Panc1 (cell line): ENCODE measurements at regions not wholly inside any gene's neighbourhood (a gene's known extent, or its start where the extent isn't known, plus 50 kb on each side); places are given as distances from the start of the nearest gene placed in this dataset.

Source experiments
- ATAC-seq: fragments of 200-7000 bp; cut with Tn5 transposase; 2 replicates; pipeline ENCODE4 v1.9.1; 2020; ENCODE audit warnings: mild to moderate bottlenecking, moderate library complexity
- BruUV-seq: library from RNA; stranded (reverse); fragments of 400-500 nt; replicated peaks from 2 replicates; lab custom pipeline; 2021; lab: Mats Ljungman, UMichigan
- CTCF ChIA-PET: fragments of 300-600 bp; sonication (Branson Sonifier 250); formaldehyde crosslinking; loops from one replicate; lab custom pipeline; 2022; ENCODE audit warnings: antibody characterized with exemption; lab: Charles Lee
- POLR2A ChIA-PET: fragments of 300-600 bp; sonication (Branson Sonifier 250); formaldehyde crosslinking; loops from one replicate; lab custom pipeline; 2022; ENCODE audit warnings: antibody characterized with exemption; lab: Charles Lee
- DNase-seq: peaks from one replicate; pipeline ENCODE4 v3.0.0-alpha.2; 2010; ENCODE audit warnings: low read depth, low spot score
- H3K27ac ChIP-seq: 2 replicates; pipeline ENCODE4 v1.5.1; 2011; ENCODE audit warnings: mild to moderate bottlenecking, low read length, inconsistent platforms
- H3K27me3 ChIP-seq: fragments of 200-500 bp; sonication (Bioruptor generic); 2 replicates; pipeline ENCODE4 v1.6.0; 2014; ENCODE audit warnings: low read length, inconsistent platforms; ENCODE audit not compliant: control insufficient read depth, insufficient read depth
- H3K36me3 ChIP-seq: fragments of 200-500 bp; sonication (Bioruptor generic); 2 replicates; pipeline ENCODE4 v1.5.1; 2014; ENCODE audit warnings: inconsistent platforms, mild to moderate bottlenecking, low read length, moderate library complexity; ENCODE audit not compliant: control insufficient read depth, insufficient read depth
- H3K4me1 ChIP-seq: 2 replicates; pipeline ENCODE4 v1.5.1; 2011; ENCODE audit warnings: inconsistent platforms, mild to moderate bottlenecking, low read length, moderate library complexity; ENCODE audit not compliant: control insufficient read depth, insufficient read depth
- H3K4me3 ChIP-seq, 2 experiments: 2 replicates each; pipeline ENCODE4 v1.5.1; 2011 to 2012; ENCODE audit warnings: low read depth in 2 of 2, low read length in 2 of 2, mild to moderate bottlenecking in 2 of 2, inconsistent platforms in 1 of 2, moderate library complexity in 1 of 2
- H3K9me3 ChIP-seq: fragments of 200-500 bp; sonication (Bioruptor generic); 2 replicates; pipeline ENCODE4 v1.5.1; 2014; ENCODE audit warnings: low read depth, mild to moderate bottlenecking, inconsistent platforms, low read length, moderate library complexity; ENCODE audit not compliant: control insufficient read depth, insufficient read depth
- POLR2AphosphoS5 ChIP-seq: IDR thresholded peaks from 2 replicates; pipeline ENCODE4 v1.6.1; 2012; ENCODE audit warnings: mild to moderate bottlenecking, low read depth, low read length, moderate library complexity
- SIN3A ChIP-seq: IDR thresholded peaks from 2 replicates; pipeline ENCODE4 v1.6.1; 2012; ENCODE audit warnings: low read depth, mild to moderate bottlenecking, low read length, moderate library complexity, borderline replicate concordance; ENCODE audit not compliant: insufficient read depth
- TCF7L2 ChIP-seq: IDR thresholded peaks from 2 replicates; pipeline ENCODE4 v1.6.1; 2011; ENCODE audit warnings: mild to moderate bottlenecking, low read depth, low read length, inconsistent platforms
- in situ Hi-C: cut with HindIII; loops from 2 replicates; pipeline ENCODE4 v1.10.0; 2016; ENCODE audit warnings: low sequenced_read_pairs, low pct_unique_long_range_greater_than_20kb
- intact Hi-C: fragments of 100-400 bp; cut with micrococcal nuclease; formaldehyde crosslinking; loops from one replicate; pipeline ENCODE4 v1.10.0; 2022; ENCODE audit not compliant: unreplicated experiment
- TF ChIP-seq, protein P1 (sequence below), 2 experiments: IDR thresholded peaks; 2 replicates each; pipeline ENCODE4 v1.6.1; 2011 to 2012; ENCODE audit warnings: low read depth in 2 of 2, control low read depth in 1 of 2, low read length in 1 of 2, mild to moderate bottlenecking in 1 of 2, moderate library complexity in 1 of 2; ENCODE audit not compliant: insufficient read depth in 1 of 2
- TF ChIP-seq, protein P2 (sequence below): fragments of 450-650 bp; IDR thresholded peaks from 2 replicates; pipeline ENCODE4 v1.5.1; 2017; ENCODE audit warnings: mild to moderate bottlenecking

DNA sequence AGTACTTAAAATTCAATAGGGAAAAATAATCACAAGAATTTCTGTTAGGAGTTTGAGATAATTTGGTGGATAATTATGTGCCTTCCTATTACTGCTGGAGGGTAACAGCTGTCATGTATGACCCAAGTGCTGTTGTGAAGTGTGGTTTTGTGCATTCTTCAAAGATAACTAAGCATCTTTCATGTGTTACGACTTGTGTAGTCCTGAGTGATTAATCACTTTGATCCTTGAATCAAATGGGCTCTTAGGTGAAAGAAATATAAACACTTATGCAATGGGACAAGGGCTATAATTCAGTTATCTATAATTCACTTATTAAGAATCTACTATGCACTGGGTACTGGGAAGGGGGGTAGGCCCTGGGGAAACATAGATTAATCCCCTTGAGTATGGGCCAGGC lies 89.0 kb downstream of the CH25H start:
- ATAC-seq (no peak), DNase-seq (no peak)
- Histone ChIP-seq H3K4me1 (no peaks in the 10 kb centered on the region), H3K36me3 (no peaks in the 10 kb centered on the region), H3K27me3 (no peaks in the 10 kb centered on the region; the same call in 1 of the 2 replicates), H3K27ac (no peak overlapping the region), H3K4me3 (no peak overlapping the region), H3K9me3 (no peaks in the 10 kb centered on the region)
- in situ Hi-C loops (no loop called here), intact Hi-C loops (no loop called here)
- BruUV-seq, result no TSS peak
- ChIA-PET POLR2A (no interaction called here), CTCF (no interaction called here)
- TF ChIP-seq TCF7L2 (no peak), SIN3A (no peak), POLR2AphosphoS5 (no peak)
- TF ChIP-seq, protein P1, sequence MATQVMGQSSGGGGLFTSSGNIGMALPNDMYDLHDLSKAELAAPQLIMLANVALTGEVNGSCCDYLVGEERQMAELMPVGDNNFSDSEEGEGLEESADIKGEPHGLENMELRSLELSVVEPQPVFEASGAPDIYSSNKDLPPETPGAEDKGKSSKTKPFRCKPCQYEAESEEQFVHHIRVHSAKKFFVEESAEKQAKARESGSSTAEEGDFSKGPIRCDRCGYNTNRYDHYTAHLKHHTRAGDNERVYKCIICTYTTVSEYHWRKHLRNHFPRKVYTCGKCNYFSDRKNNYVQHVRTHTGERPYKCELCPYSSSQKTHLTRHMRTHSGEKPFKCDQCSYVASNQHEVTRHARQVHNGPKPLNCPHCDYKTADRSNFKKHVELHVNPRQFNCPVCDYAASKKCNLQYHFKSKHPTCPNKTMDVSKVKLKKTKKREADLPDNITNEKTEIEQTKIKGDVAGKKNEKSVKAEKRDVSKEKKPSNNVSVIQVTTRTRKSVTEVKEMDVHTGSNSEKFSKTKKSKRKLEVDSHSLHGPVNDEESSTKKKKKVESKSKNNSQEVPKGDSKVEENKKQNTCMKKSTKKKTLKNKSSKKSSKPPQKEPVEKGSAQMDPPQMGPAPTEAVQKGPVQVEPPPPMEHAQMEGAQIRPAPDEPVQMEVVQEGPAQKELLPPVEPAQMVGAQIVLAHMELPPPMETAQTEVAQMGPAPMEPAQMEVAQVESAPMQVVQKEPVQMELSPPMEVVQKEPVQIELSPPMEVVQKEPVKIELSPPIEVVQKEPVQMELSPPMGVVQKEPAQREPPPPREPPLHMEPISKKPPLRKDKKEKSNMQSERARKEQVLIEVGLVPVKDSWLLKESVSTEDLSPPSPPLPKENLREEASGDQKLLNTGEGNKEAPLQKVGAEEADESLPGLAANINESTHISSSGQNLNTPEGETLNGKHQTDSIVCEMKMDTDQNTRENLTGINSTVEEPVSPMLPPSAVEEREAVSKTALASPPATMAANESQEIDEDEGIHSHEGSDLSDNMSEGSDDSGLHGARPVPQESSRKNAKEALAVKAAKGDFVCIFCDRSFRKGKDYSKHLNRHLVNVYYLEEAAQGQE (IDR thresholded peaks at IDR 0.05; ENCODE audit: insufficient read depth in 1 of 2, low read depth in 2 of 2, low read length in 1 of 2), result no peak
- TF ChIP-seq, protein P2, sequence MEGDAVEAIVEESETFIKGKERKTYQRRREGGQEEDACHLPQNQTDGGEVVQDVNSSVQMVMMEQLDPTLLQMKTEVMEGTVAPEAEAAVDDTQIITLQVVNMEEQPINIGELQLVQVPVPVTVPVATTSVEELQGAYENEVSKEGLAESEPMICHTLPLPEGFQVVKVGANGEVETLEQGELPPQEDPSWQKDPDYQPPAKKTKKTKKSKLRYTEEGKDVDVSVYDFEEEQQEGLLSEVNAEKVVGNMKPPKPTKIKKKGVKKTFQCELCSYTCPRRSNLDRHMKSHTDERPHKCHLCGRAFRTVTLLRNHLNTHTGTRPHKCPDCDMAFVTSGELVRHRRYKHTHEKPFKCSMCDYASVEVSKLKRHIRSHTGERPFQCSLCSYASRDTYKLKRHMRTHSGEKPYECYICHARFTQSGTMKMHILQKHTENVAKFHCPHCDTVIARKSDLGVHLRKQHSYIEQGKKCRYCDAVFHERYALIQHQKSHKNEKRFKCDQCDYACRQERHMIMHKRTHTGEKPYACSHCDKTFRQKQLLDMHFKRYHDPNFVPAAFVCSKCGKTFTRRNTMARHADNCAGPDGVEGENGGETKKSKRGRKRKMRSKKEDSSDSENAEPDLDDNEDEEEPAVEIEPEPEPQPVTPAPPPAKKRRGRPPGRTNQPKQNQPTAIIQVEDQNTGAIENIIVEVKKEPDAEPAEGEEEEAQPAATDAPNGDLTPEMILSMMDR, result no peak

DNA sequence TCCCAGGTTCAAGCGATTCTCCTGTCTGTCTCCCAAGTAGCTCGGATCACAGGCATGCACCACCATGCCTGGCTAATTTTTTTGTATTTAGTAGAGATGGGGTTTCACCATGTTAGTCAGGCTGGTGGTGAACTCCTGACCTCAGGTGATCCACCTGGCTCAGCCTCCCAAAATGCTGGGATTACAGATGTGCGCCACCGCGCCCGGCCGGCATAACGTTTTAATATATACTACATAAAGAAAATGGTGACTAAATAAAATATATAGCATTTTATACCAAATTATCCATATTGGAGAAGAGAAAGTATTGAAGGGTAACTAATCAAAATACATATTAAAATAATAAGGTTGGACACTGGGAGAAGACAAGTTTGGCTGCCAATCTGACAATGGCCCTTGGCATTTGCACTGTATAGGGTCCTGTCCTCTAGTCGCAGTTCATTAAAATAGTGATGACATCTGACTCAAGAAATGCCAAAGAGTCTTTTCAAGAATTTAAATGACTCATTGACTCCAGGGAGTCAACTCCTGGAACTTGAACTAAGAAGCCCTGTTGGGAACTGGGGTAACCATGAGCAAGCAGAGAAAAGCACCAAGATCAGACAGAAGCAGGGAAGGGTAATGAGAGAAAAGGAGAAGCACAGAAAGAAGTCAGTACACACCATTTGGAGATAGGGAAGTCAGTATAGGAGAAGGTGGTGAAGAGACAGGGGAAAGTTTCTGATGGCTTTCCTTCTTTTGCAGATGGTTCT lies 91.1 kb downstream of the CH25H start:
- TF ChIP-seq TCF7L2 (no peak), POLR2AphosphoS5 (no peak), SIN3A (no peak)
- TF ChIP-seq, protein P1 (IDR thresholded peaks at IDR 0.05; ENCODE audit: insufficient read depth in 1 of 2, low read depth in 2 of 2, low read length in 1 of 2), result no peak
- TF ChIP-seq, protein P2, result no peak
- ATAC-seq, result no peak
- Histone ChIP-seq H3K9me3 (no peaks in the 10 kb centered on the region), H3K36me3 (no peaks in the 10 kb centered on the region), H3K4me1 (no peaks in the 10 kb centered on the region), H3K27me3 (no peaks in the 10 kb centered on the region), H3K4me3 (no peak overlapping the region), H3K27ac (no peak overlapping the region)
- in situ Hi-C loops (no loop called here), intact Hi-C loops (no loop called here)
- ChIA-PET POLR2A (no interaction called here), CTCF (no interaction called here)
- BruUV-seq, result no TSS peak
- DNase-seq, result no peak
